IMR-90 (cell line): ENCODE measurements at regions not wholly inside any gene's neighbourhood (a gene's known extent, or its start where the extent isn't known, plus 50 kb on each side); places are given as distances from the start of the nearest gene placed in this dataset.

ENCODE experiments used
- BHLHE40 ChIP-seq: fragments of 150-350 bp; IDR thresholded peaks from 2 replicates; pipeline ENCODE4 v1.6.1; 2016; ENCODE audit warnings: mild to moderate bottlenecking, low read depth, low read length
- CEBPB ChIP-seq: IDR thresholded peaks from 2 replicates; pipeline ENCODE4 v1.6.1; 2012; ENCODE audit warnings: low read depth, low read length, improper control_type of control experiment
- ELK1 ChIP-seq: fragments of 150-350 bp; IDR thresholded peaks from 2 replicates; pipeline ENCODE4 v1.6.1; 2016; ENCODE audit warnings: low read depth, mild to moderate bottlenecking, low read length, moderate library complexity, borderline replicate concordance
- MAFK ChIP-seq: IDR thresholded peaks from 2 replicates; pipeline ENCODE4 v1.6.1; 2012; ENCODE audit warnings: low read depth, low read length, improper control_type of control experiment
- MAZ ChIP-seq: IDR thresholded peaks from 2 replicates; pipeline ENCODE4 v1.6.1; 2012; ENCODE audit warnings: low read depth, mild to moderate bottlenecking, low read length, improper control_type of control experiment, moderate library complexity, borderline replicate concordance
- MXI1 ChIP-seq: IDR thresholded peaks from 2 replicates; pipeline ENCODE4 v1.6.1; 2012; ENCODE audit warnings: low read depth, mild to moderate bottlenecking, low read length, moderate library complexity, borderline replicate concordance
- POLR2A ChIP-seq: IDR thresholded peaks from 2 replicates; pipeline ENCODE4 v1.6.1; 2012; ENCODE audit warnings: mild to moderate bottlenecking, low read depth, low read length
- RCOR1 ChIP-seq: IDR thresholded peaks from 2 replicates; pipeline ENCODE4 v1.6.1; 2012; ENCODE audit warnings: mild to moderate bottlenecking, low read length, improper control_type of control experiment; ENCODE audit not compliant: insufficient replicate concordance
- SMC3 ChIP-seq: fragments of 150-350 bp; IDR thresholded peaks from 2 replicates; pipeline ENCODE4 v1.6.1; 2016; ENCODE audit warnings: low read depth, mild to moderate bottlenecking, antibody characterized with exemption, low read length, moderate library complexity
- TF ChIP-seq, protein P1 (sequence below): conservative IDR thresholded peaks from 2 replicates; pipeline ENCODE4 v1.5.1; 2012; ENCODE audit warnings: mild to moderate bottlenecking, low read depth, low read length, improper control_type of control experiment
- TF ChIP-seq, protein P2 (sequence below): fragments of 150-350 bp; IDR thresholded peaks from 2 replicates; pipeline ENCODE4 v1.6.1; 2017; ENCODE audit warnings: mild to moderate bottlenecking, antibody characterized with exemption, low read length, low read depth

DNA sequence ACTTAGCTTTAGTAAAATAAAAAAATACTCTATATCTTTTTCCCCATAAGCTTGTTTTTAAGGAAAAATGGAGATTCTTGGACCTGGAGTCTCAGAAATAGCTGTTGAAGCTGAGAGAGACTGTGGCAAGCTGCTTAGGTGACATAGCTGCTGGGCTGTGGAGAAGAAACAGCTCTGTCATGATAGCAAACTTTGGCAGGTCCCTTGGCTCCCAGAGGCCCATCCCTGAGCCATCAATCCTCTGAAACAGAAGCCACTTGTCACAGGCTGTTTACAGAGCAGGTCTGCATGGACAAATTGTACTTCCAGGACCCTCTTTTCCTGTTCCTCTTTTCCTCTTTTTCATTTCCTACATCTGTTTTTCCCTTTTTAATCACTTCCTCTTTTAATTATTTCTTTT, 1370.1 kb upstream of the CRIM1 start:
- TF ChIP-seq, protein P1, sequence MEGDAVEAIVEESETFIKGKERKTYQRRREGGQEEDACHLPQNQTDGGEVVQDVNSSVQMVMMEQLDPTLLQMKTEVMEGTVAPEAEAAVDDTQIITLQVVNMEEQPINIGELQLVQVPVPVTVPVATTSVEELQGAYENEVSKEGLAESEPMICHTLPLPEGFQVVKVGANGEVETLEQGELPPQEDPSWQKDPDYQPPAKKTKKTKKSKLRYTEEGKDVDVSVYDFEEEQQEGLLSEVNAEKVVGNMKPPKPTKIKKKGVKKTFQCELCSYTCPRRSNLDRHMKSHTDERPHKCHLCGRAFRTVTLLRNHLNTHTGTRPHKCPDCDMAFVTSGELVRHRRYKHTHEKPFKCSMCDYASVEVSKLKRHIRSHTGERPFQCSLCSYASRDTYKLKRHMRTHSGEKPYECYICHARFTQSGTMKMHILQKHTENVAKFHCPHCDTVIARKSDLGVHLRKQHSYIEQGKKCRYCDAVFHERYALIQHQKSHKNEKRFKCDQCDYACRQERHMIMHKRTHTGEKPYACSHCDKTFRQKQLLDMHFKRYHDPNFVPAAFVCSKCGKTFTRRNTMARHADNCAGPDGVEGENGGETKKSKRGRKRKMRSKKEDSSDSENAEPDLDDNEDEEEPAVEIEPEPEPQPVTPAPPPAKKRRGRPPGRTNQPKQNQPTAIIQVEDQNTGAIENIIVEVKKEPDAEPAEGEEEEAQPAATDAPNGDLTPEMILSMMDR: no peak
- TF ChIP-seq RCOR1 (no peak), SMC3 (no peak), CEBPB (no peak), POLR2A (no peak), MAFK (no peak), MXI1 (no peak), ELK1 (no peak), MAZ (no peak), BHLHE40 (no peak)
- TF ChIP-seq, protein P2, sequence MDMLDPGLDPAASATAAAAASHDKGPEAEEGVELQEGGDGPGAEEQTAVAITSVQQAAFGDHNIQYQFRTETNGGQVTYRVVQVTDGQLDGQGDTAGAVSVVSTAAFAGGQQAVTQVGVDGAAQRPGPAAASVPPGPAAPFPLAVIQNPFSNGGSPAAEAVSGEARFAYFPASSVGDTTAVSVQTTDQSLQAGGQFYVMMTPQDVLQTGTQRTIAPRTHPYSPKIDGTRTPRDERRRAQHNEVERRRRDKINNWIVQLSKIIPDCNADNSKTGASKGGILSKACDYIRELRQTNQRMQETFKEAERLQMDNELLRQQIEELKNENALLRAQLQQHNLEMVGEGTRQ: no peak
